Spleen (tissue), 11 donors: ENCODE measurements at regions not wholly inside any gene's neighbourhood (a gene's known extent, or its start where the extent isn't known, plus 50 kb on each side); places are given as distances from the start of the nearest gene placed in this dataset.
"Not testable (repeated sequence)": the region's sequence is repeated elsewhere in the genome, so short reads cannot be mapped to it uniquely, and the experiment has no call there.

ENCODE experiments used
- DNase-seq: peaks from one replicate; pipeline ENCODE4 v3.0.0-alpha.2; 2020
- H3K27ac ChIP-seq, 8 donors: fragments of 200-600 bp; sonication (generic) in 7 of 8; 1 replicate in 4 of 8; 2 replicates in 4 of 8; pipeline versions ENCODE4 v1.5.0 to v1.8.0; 2016 to 2021; ENCODE audit warnings: inconsistent platforms in 4 of 8, mild to moderate bottlenecking in 4 of 8, moderate library complexity in 1 of 8
- H3K27me3 ChIP-seq, 7 donors: fragments of 200-600 bp; sonication (generic) in 6 of 7; replicated peaks in 1 of 7; 1 replicate in 4 of 7; 2 replicates in 3 of 7; pipeline versions ENCODE4 v1.5.0 to v1.8.0; 2016 to 2021; ENCODE audit warnings: inconsistent platforms in 3 of 7, mild to moderate bottlenecking in 1 of 7
- H3K36me3 ChIP-seq, 6 donors: fragments of 200-600 bp; sonication (generic) in 5 of 6; 1 replicate in 4 of 6; 2 replicates in 2 of 6; pipeline versions ENCODE4 v1.5.0 to v1.8.0; 2016 to 2021; ENCODE audit warnings: inconsistent platforms in 2 of 6
- H3K4me1 ChIP-seq, 6 donors: fragments of 200-600 bp; sonication (generic) in 5 of 6; 1 replicate in 3 of 6; 2 replicates in 3 of 6; pipeline versions ENCODE4 v1.5.0 to v1.8.0; 2016 to 2021; ENCODE audit warnings: inconsistent platforms in 3 of 6
- H3K4me3 ChIP-seq, 8 donors: fragments of 200-600 bp; sonication (generic) in 7 of 8; 1 replicate in 4 of 8; 2 replicates in 4 of 8; pipeline versions ENCODE4 v1.5.0 to v1.8.0; 2016 to 2021; ENCODE audit warnings: inconsistent platforms in 4 of 8, mild to moderate bottlenecking in 4 of 8, moderate library complexity in 2 of 8
- H3K9me3 ChIP-seq, 8 donors: fragments of 200-600 bp; sonication (generic) in 7 of 8; 1 replicate in 4 of 8; 2 replicates in 4 of 8; pipeline versions ENCODE4 v1.5.0 to v1.8.0; 2016 to 2021; ENCODE audit warnings: inconsistent platforms in 4 of 8
- POLR2A ChIP-seq, 3 donors: fragments of 450-650 bp; IDR thresholded peaks; one replicate each; pipeline ENCODE4 v1.5.1; 2017; ENCODE audit warnings: antibody characterized with exemption in 3 of 3, mild to moderate bottlenecking in 1 of 3
- POLR2AphosphoS5 ChIP-seq, 3 donors: sonication (generic); formaldehyde crosslinking; IDR thresholded peaks; one replicate each; pipeline ENCODE4 v1.5.1; 2017; ENCODE audit warnings: antibody characterized with exemption in 3 of 3
- WGBS, 5 donors: extraction: QIAGEN DNeasy Blood & Tissue Kit in 3 of 5; methylation state at CpG; one replicate each; pipeline versions ENCODE4 v1.1.5 to v1.1.7; 2013 to 2018; 5-methylcytosine and 5-hydroxymethylcytosine counted together
- intact Hi-C: fragments of 100-400 bp; cut with DNase I; formaldehyde crosslinking; loops from one replicate; pipeline ENCODE4 v1.15.0; 2023; ENCODE audit warnings: low total_unique reads
- TF ChIP-seq, protein P1 (sequence below), 11 experiments: fragments of 200-600 bp in 7 of 11; fragments of 450-650 bp in 4 of 11; sonication (generic) in 4 of 11; IDR thresholded peaks in 8 of 11; conservative IDR thresholded peaks in 3 of 11; 1 replicate in 7 of 11; 2 replicates in 4 of 11; pipeline versions ENCODE4 v1.4.0 to v1.8.0; 2016 to 2021; ENCODE audit warnings: antibody characterized with exemption in 11 of 11, inconsistent platforms in 4 of 11, mild to moderate bottlenecking in 1 of 11
- donor health status: healthy with polysubstance abuse.
- donor health status: DM: no; HTN: no; CAD: no; lungs with moderate emphysema.
- donor health status: DM: no; HTN: no; CAD: no.
- donor health status: Bipolar disorder and iron deficiency.
- donor health status: healthy.
- donor health status: DM: no; HTN: no; CAD: no.
- donor health status: DM: yes; HTN: yes; CAD: no.

DNA sequence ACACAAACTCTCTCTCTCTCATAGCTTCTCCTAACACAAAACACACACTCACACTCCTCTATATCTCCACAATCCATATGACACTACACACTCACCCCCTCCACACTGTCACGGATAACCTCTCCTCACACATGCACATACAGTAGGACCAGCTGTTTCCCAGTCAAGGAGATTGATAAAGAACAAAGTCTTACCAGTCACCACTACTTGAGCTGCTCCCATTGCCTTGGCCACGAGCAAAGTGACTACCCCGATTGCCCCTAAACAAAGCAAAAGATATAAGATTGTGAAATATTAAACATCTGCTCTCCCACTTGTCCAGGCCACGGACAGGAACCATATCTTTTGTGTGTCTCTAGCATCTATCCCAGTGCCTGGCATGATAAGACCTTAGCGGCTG, 95.8 kb downstream of the TRIM69 start:
- H3K4me1 ChIP-seq, intact Hi-C loops, H3K36me3 ChIP-seq, H3K9me3 ChIP-seq, H3K27me3 ChIP-seq, H3K27ac ChIP-seq, DNase-seq, H3K4me3 ChIP-seq: not testable (repeated sequence)
- WGBS, 5 donors = 63 to 82% (median 73%) methylated on average over 5 of the region's 5 CpGs

DNA sequence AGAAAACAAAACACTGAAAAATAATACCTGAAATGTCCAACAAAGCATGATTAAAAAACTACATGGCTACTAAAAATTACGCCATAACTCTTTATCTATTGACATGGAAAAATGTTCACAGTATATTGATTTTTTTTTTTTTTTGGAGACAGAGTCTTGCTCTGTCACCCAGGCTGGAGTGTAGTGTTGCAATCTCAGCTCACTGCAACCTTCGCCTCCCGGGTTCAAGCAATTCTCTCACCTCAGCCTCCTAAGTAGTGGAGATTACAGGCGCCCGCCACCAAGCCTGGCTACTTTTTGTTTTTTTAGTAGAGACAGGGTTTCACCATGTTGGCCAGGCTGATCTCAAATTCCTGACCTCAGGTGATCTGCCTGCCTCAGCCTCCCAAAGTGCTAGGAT, 96.8 kb downstream of the TRIM69 start:
- DNase-seq, H3K4me3 ChIP-seq, H3K27ac ChIP-seq, H3K36me3 ChIP-seq, H3K27me3 ChIP-seq, intact Hi-C loops, H3K4me1 ChIP-seq, H3K9me3 ChIP-seq: not testable (repeated sequence)
- WGBS, 5 donors = 83 to 97% (median 89%) methylated on average over 5 of the region's 5 CpGs

DNA sequence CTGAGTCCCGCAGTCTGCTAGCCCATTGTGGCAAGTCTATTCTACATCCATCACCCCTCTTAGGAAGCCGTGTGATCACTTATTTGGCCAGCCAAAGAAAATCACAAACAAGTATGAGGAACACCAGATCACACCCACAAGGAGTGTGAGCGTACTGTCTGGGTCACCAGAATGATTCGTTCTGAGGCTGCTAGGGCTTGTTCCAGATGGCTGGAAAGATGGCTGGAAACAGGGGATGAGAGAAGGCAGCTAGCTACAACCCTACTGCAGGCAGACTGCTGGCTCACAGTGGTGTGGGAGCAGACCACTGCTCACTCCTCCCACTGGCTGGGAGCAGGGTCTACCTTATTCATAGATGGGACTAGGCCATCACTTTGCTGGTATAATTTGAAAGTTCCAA, 97.4 kb downstream of the TRIM69 start:
- intact Hi-C loops = not testable (repeated sequence)

DNA sequence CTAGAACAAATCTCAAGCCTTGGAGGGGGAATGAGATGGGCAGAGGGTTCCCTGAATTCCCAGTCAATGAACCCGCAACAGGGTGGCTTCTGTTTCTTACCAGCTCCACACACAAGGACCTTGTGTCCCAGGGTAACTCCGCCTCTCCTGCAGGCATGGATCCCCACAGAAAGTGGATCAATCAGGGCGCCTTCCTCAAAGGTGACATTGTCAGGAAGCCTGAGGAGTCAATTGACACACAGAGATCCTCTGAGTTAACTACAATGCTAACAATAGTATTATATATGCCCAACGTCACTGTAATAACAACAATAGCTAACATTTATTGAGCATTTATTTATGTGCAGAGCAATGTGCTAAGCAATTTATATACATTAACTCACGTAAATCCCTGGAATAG, 98.8 kb downstream of the TRIM69 start:
- H3K27ac ChIP-seq, H3K27me3 ChIP-seq, intact Hi-C loops, H3K4me3 ChIP-seq, H3K36me3 ChIP-seq, DNase-seq, H3K9me3 ChIP-seq, H3K4me1 ChIP-seq: not testable (repeated sequence)
- WGBS, 5 donors = 94 to 97% (median 95%) methylated on average over 4 to 5 of the region's 5 CpGs

More for the DNA sequence above, 97.4 kb downstream of the TRIM69 start:
- not testable (repeated sequence) for H3K27ac ChIP-seq, DNase-seq, H3K36me3 ChIP-seq, H3K9me3 ChIP-seq, H3K27me3 ChIP-seq, H3K4me3 ChIP-seq, H3K4me1 ChIP-seq
- WGBS, 5 donors = 86 to 100% (median 93%) methylated on average over 2 to 4 of the region's 4 CpGs

DNA sequence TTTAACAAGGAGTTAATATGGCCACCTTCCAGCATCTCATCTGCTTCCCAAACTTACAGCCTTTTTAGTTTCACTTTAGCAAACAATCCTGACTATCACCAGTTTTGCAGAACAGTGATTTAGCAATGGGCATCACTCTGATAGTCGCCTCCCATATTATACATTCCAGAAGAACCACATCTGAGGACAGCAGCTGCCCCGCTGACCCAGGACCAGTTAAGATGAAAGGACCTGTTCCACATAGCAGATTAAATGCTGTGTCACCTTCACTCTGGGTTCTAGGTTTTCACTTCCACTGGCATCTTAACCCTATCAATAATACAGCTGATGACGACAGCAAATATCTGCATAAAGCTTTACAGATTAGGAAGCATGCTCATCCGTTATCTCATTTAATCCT, 99.8 kb downstream of the TRIM69 start:
- Histone ChIP-seq H3K4me3 (no peak overlapping the region), H3K27me3 (no peaks in the 10 kb centered on the region), H3K27ac (no peak overlapping the region), H3K36me3 (no peaks in the 10 kb centered on the region), H3K4me1 (peaks cover 0 to 6% (median 0%) of the 10 kb centered on the region in 6 donors), H3K9me3 (no peaks in the 10 kb centered on the region)
- TF ChIP-seq POLR2A (IDR thresholded peaks at IDR 0.05) = no peak
- no peak for TF ChIP-seq POLR2AphosphoS5 (IDR thresholded peaks at IDR 0.05)
- TF ChIP-seq, protein P1, sequence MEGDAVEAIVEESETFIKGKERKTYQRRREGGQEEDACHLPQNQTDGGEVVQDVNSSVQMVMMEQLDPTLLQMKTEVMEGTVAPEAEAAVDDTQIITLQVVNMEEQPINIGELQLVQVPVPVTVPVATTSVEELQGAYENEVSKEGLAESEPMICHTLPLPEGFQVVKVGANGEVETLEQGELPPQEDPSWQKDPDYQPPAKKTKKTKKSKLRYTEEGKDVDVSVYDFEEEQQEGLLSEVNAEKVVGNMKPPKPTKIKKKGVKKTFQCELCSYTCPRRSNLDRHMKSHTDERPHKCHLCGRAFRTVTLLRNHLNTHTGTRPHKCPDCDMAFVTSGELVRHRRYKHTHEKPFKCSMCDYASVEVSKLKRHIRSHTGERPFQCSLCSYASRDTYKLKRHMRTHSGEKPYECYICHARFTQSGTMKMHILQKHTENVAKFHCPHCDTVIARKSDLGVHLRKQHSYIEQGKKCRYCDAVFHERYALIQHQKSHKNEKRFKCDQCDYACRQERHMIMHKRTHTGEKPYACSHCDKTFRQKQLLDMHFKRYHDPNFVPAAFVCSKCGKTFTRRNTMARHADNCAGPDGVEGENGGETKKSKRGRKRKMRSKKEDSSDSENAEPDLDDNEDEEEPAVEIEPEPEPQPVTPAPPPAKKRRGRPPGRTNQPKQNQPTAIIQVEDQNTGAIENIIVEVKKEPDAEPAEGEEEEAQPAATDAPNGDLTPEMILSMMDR (IDR thresholded peaks at IDR 0.05 in 8 of 11, conservative IDR thresholded peaks at IDR 0.05 in 3 of 11) = no peak
- intact Hi-C loops = no loop called here
- 81 to 91% (median 84%) methylated on average over 4 of the region's 4 CpGs for WGBS, 5 donors
- DNase-seq = no peak

DNA sequence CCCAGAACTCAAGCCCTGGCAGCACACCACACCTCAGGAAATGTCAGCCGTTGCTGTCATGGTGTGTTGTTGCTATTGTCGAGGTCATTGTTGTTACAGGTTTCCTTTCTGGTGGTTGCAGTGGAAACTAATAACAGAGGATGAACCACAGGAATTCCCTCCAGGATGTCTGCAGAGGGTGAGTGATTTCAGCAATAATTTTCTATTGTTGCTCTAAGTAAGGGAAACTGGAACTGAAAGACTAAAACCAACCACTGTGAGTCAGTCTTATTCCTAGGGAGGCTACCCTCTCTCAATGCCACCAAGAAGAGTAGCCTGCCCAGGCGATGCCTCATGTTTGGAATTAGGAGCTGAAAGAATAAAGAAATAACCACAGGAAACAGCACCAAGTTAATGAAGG, 102.6 kb downstream of the TRIM69 start:
- DNase-seq, H3K4me1 ChIP-seq, H3K36me3 ChIP-seq, H3K27me3 ChIP-seq, H3K4me3 ChIP-seq, intact Hi-C loops, H3K9me3 ChIP-seq: not testable (repeated sequence)
- WGBS, 5 donors = 23 to 39% (median 32%) methylated on average over 3 of the region's 3 CpGs
- TF ChIP-seq POLR2AphosphoS5 (IDR thresholded peaks at IDR 0.05) = peak in 1 of 3 donors; percentile 56
- peak overlapping the region in 6 of 8 donors; percentile 40 to 77 (median 54) for H3K27ac ChIP-seq

DNA sequence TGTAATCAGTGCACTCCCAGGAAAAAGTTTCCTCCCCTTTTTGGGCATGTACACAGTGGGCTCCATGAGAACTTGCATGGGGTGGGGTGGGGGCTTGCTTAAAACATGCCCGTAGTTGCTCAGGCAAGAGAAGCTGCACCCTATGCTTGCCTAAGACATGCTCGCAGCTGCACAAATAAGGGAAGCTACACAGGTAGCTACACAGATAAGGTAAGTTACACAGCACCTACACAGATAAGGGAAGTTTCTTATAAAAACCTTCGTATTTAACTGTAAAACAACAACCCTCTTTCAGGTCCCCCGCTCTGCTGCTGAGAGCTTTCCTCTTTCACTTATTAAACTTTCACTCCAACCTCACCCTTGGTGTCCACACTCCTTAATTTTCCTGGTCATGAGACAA, 105.4 kb downstream of the TRIM69 start:
- H3K4me3 ChIP-seq, DNase-seq, H3K27me3 ChIP-seq, intact Hi-C loops, H3K4me1 ChIP-seq, H3K27ac ChIP-seq, H3K9me3 ChIP-seq, H3K36me3 ChIP-seq: not testable (repeated sequence)
- WGBS, 5 donors = 86 to 95% (median 92%) methylated on average over 4 of the region's 4 CpGs

DNA sequence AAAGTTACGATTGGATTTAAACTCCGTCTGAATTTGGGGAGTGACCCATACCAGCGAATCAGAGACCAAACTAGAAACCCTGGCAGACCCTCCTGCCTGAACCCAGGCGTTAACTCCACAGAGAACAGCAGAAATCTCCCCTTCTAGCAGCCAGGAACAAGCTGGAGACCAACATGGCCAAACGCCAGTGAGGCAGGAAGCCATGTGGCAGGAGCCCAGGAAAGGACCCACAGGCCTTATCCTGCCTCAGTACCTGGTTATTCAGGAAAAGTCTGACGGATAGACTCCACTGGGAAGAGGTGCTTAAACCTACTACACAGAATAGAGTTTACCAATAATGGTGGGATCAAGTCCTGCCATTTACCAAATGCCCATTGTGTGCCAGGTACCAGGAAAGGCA, 106.6 kb downstream of the TRIM69 start:
- DNase-seq, H3K4me3 ChIP-seq, intact Hi-C loops, H3K27ac ChIP-seq, H3K4me1 ChIP-seq, H3K27me3 ChIP-seq, H3K36me3 ChIP-seq, H3K9me3 ChIP-seq: not testable (repeated sequence)
- 81 to 95% (median 84%) methylated on average over 6 of the region's 6 CpGs for WGBS, 5 donors

DNA sequence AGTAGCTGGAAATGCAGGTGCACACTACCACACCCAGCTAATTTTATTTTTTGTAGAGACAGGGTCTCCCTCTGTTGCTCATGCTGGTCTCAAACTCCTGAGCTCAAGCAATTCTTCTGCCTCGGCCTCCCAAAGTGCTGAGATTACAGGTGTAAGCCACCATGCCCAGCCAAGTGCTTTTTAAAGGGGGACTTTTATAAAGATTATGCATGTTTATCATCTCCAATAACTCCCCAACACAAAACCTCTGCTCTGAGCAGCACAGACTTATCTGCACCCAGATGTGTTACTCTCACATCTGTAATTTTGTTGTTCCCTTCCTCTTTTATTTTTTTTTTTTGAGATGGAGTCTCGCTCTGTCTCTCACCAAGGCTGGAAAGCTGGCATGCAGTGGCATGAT, 108.6 kb downstream of the TRIM69 start:
- intact Hi-C loops, DNase-seq, H3K27me3 ChIP-seq, H3K9me3 ChIP-seq, H3K4me1 ChIP-seq, H3K4me3 ChIP-seq, H3K27ac ChIP-seq, H3K36me3 ChIP-seq: not testable (repeated sequence)
- WGBS, 5 donors = 78 to 88% (median 83%) methylated on average over 2 of the region's 2 CpGs

DNA sequence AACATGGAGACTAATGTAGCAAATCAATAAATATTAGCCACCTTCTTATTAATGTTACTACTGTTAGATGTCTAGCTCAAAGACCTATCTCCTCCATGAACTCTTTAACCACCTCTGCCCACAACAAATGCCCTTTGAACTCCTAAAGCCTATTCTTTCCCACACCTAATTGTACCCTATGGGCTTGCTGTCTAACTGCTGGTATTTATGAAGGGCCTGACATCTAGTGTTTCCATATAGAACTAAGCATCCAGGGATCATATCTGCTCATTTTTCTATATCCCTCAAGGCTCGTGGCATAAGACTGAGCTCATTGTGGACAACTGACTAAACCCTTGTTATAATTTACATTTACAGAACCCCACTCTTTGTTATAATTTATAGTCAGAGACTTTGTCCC, 109.8 kb downstream of the TRIM69 start:
- H3K4me3 ChIP-seq, H3K4me1 ChIP-seq, DNase-seq, H3K27ac ChIP-seq, H3K27me3 ChIP-seq, intact Hi-C loops, H3K9me3 ChIP-seq, H3K36me3 ChIP-seq: not testable (repeated sequence)
- 83 to 95% (median 92%) methylated on average over 1 of the region's 1 CpG; no CpG with 5 or more reads in 2 of the 5 donors for WGBS, 5 donors

DNA sequence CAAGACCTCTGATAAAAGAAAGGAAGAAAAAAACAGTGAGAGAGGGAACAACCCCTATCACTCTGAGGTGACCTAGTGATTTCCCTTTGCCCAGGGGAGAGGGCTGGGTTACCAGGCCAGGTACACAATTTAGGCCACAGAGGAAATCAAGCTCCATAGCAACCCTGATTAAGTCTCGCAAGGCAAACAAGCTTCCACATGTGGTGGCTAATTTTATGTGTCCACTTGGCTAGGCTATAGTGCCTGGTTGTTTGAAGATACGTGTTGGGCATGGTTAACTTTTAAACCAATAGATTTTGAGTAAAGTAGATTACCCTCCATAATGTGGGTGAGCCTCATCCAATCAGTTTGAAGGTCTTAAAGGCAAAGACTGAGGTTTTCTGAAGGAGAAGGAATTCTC, 108.9 kb upstream of the TERB2 start:
- H3K9me3 ChIP-seq, H3K36me3 ChIP-seq, H3K27ac ChIP-seq, H3K4me3 ChIP-seq, H3K4me1 ChIP-seq, H3K27me3 ChIP-seq, DNase-seq, intact Hi-C loops: not testable (repeated sequence)
- WGBS, 5 donors = 88 to 100% (median 100%) methylated on average over 1 to 2 of the region's 2 CpGs; no CpG with 5 or more reads in 2 of the 5 donors
